OCI-LY7 (cell line): ENCODE measurements at regions not wholly inside any gene's neighbourhood (a gene's known extent, or its start where the extent isn't known, plus 50 kb on each side); places are given as distances from the start of the nearest gene placed in this dataset.

Experiments
- BruUV-seq: library from RNA; stranded (reverse); fragments of 400-500 nt; replicated peaks from 2 replicates; lab custom pipeline; 2021; lab: Mats Ljungman, UMichigan
- CTCF ChIA-PET: fragments of 300-600 bp; sonication (Branson Sonifier 250); formaldehyde crosslinking; loops from one replicate; lab custom pipeline; 2022; ENCODE audit warnings: antibody characterized with exemption; ENCODE audit not compliant: unreplicated experiment; lab: Charles Lee
- POLR2A ChIA-PET: fragments of 300-600 bp; sonication (Branson Sonifier 250); formaldehyde crosslinking; loops from one replicate; lab custom pipeline; 2022; ENCODE audit warnings: antibody characterized with exemption; lab: Charles Lee
- DNase-seq: peaks from one replicate; pipeline ENCODE4 v3.0.0-alpha.2; 2015; ENCODE audit warnings: low spot score
- H2AFZ ChIP-seq: fragments of 200-600 bp; sonication (generic), shearing (Covaris generic); 2 replicates; pipeline ENCODE4 v1.6.1; 2014; ENCODE audit warnings: mild to moderate bottlenecking, antibody characterized with exemption, low read length, moderate library complexity
- H3K27ac ChIP-seq: fragments of 200-600 bp; sonication (generic); 2 replicates; pipeline ENCODE4 v1.5.1; 2014; ENCODE audit warnings: mixed run types, low read depth, mild to moderate bottlenecking, moderate library complexity, low read length, inconsistent platforms; ENCODE audit not compliant: poor library complexity, severe bottlenecking
- H3K36me3 ChIP-seq: fragments of 200-600 bp; sonication (generic); 2 replicates; pipeline ENCODE4 v1.6.1; 2014; ENCODE audit warnings: mild to moderate bottlenecking, antibody characterized with exemption, low read length, moderate library complexity, mixed read lengths; ENCODE audit not compliant: insufficient read depth
- H3K4me1 ChIP-seq: fragments of 200-600 bp; sonication (generic); 2 replicates; pipeline ENCODE4 v1.5.1; 2014; ENCODE audit warnings: mild to moderate bottlenecking, low read length; ENCODE audit not compliant: insufficient read depth, poor library complexity, severe bottlenecking
- H3K4me2 ChIP-seq: fragments of 200-600 bp; sonication (generic); 2 replicates; pipeline ENCODE4 v1.6.1; 2014; ENCODE audit warnings: mild to moderate bottlenecking, low read length
- H3K4me3 ChIP-seq: fragments of 200-600 bp; sonication (generic); 2 replicates; pipeline ENCODE4 v1.5.1; 2014; ENCODE audit warnings: mild to moderate bottlenecking, low read depth, low read length; ENCODE audit not compliant: poor library complexity, severe bottlenecking
- H3K79me2 ChIP-seq: fragments of 200-600 bp; sonication (generic); 2 replicates; pipeline ENCODE4 v1.6.1; 2016; ENCODE audit warnings: low read depth, mild to moderate bottlenecking, low read length, moderate library complexity, mixed read lengths; ENCODE audit not compliant: insufficient read depth
- H3K9me2 ChIP-seq: fragments of 200-600 bp; sonication (generic); 2 replicates; pipeline ENCODE4 v1.6.1; 2016; ENCODE audit warnings: mild to moderate bottlenecking, low read length, mixed read lengths; ENCODE audit not compliant: insufficient read depth
- H3K9me3 ChIP-seq: fragments of 200-600 bp; sonication (generic); 2 replicates; pipeline ENCODE4 v1.6.1; 2014; ENCODE audit warnings: mild to moderate bottlenecking, mixed run types, low read length, mixed read lengths
- H4K20me1 ChIP-seq: fragments of 200-600 bp; sonication (generic); 2 replicates; pipeline ENCODE4 v1.6.1; 2014; ENCODE audit warnings: mild to moderate bottlenecking, antibody characterized with exemption, low read length, moderate library complexity, mixed read lengths; ENCODE audit not compliant: insufficient read depth
- CTCF ChIP-seq: fragments of 200-600 bp; sonication (generic); conservative IDR thresholded peaks from 2 replicates; pipeline ENCODE4 v1.5.1; 2014; ENCODE audit warnings: mild to moderate bottlenecking, antibody characterized with exemption, low read length, moderate library complexity, mixed read lengths
- EZH2phosphoT487 ChIP-seq: fragments of 200-600 bp; sonication (generic); IDR thresholded peaks from 2 replicates; pipeline ENCODE4 v1.6.1; 2018; ENCODE audit warnings: low read depth, borderline replicate concordance, mild to moderate bottlenecking, mixed run types, antibody characterized with exemption, low read length, moderate library complexity, mixed read lengths
- intact Hi-C: fragments of 100-400 bp; cut with micrococcal nuclease; formaldehyde crosslinking; loops from one replicate; pipeline ENCODE4 v1.10.0; 2022; ENCODE audit not compliant: unreplicated experiment

GRCh38 chr2:11092701-11093335, 62.4 kb upstream of the SLC66A3 start:
- Histone ChIP-seq H4K20me1 (no peaks in the 10 kb centered on the region), H3K4me1 (no peaks in the 10 kb centered on the region), H3K79me2 (no peaks in the 10 kb centered on the region), H2AFZ (no peak overlapping the region), H3K9me2 (no peaks in the 10 kb centered on the region), H3K27ac (no peak overlapping the region), H3K4me2 (no peak overlapping the region), H3K9me3 (no peaks in the 10 kb centered on the region), H3K36me3 (no peaks in the 10 kb centered on the region), H3K4me3 (no peak overlapping the region)
- POLR2A ChIA-PET, result interaction anchor here (0.7 kb wide), 1 partner anchor 400 kb away, joined by 3 read pairs; no protein-coding TSS in a partner anchor
- DNase-seq, result no peak
- CTCF ChIA-PET, result interaction anchor here (0.6 kb wide), 1 partner anchor 593 kb away, joined by 4 read pairs; no protein-coding TSS in a partner anchor
- BruUV-seq, result no TSS peak
- TF ChIP-seq CTCF (no peak), EZH2phosphoT487 (no peak)
- intact Hi-C loops, result no loop called here

- intact Hi-C loops, result no loop called here
- Histone ChIP-seq H3K4me2 (no peak overlapping the region), H4K20me1 (no peaks in the 10 kb centered on the region), H3K27ac (no peak overlapping the region), H3K4me3 (no peak overlapping the region), H3K9me3 (no peaks in the 10 kb centered on the region), H3K36me3 (no peaks in the 10 kb centered on the region), H3K9me2 (no peaks in the 10 kb centered on the region), H2AFZ (no peak overlapping the region), H3K79me2 (no peaks in the 10 kb centered on the region), H3K4me1 (no peaks in the 10 kb centered on the region)
- DNase-seq, result no peak
- POLR2A ChIA-PET, result interaction anchor here (0.7 kb wide), 1 partner anchor 400 kb away, joined by 3 read pairs; no protein-coding TSS in a partner anchor
- BruUV-seq, result no TSS peak
- CTCF ChIA-PET, result no interaction called here
- TF ChIP-seq EZH2phosphoT487, result no peak
- TF ChIP-seq CTCF, result no peak
These were observed 61.8 kb upstream of the SLC66A3 start for GRCh38 chr2:11093467-11093866.

- Histone ChIP-seq H3K27ac (no peak overlapping the region), H3K4me3 (no peak overlapping the region), H2AFZ (no peak overlapping the region), H4K20me1 (no peaks in the 10 kb centered on the region), H3K9me3 (no peaks in the 10 kb centered on the region), H3K79me2 (no peaks in the 10 kb centered on the region), H3K4me2 (no peak overlapping the region), H3K36me3 (no peaks in the 10 kb centered on the region), H3K4me1 (no peaks in the 10 kb centered on the region), H3K9me2 (no peaks in the 10 kb centered on the region)
- no TSS peak for BruUV-seq
- CTCF ChIA-PET, result no interaction called here
- no peak for DNase-seq
- TF ChIP-seq CTCF, result no peak
- no peak for TF ChIP-seq EZH2phosphoT487
- POLR2A ChIA-PET, result no interaction called here
- intact Hi-C loops, result no loop called here
These were observed 61.1 kb upstream of the SLC66A3 start for GRCh38 chr2:11094021-11094810.
